ENCODE measurements at regions not wholly inside any gene's neighbourhood (a gene's known extent, or its start where the extent isn't known, plus 50 kb on each side); places are given as distances from the start of the nearest gene placed in this dataset.
A peak's percentile ranks its signal among the peaks of the same experiment; 100 is the strongest.

DNA sequence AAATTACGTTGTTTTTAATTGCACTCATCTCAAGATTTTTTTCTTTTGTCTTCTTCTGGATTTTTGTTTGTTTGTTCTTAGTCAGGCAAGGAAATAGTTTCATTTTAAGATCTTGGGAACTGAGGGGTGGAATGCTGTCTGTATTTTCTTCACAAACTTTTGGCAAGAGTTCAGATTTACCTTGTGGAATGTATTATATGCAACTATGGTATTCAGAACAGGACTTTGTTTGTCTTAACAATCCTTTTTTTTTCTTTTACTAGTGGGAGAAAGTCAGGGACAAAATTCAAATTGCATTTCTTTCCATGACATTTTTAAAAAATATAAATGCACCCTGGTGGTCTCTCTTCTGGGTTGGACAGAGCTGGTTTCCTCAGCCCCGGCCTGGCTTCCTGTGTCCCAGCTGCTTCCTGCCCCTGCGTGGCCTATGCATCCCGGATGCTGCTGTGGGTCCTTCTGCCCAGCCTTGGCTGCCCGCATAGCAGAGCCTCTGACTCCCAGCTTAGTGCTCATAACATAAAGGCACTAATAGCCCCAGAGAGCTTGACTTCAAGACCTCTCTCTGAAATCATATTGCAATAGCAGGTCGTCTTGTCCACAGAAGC, 520.7 kb downstream of the QKI start:
- DNase-seq (ENCODE audit: low read depth in 2 of 2): peak; percentile 81 to 84

DNA sequence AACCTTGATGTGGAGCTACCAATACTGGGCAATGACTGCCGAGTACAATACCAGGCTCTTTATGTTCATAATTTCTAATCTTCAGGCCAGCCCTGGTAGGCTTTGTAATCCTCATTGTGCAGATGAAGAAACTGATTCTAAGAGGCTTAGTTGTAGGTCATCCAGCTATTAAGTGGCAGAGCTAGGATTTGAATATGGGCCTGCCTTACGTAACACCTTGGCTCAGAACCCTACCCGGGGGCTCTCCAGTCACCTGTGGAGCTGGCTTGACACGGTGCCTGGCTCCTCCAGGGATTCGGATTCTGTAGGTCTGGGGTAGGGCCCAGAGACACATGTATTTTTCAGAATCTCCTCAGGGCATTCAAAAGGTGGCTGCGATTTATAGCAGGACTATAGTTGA, 515.5 kb downstream of the QKI start:
- DNase-seq (ENCODE audit: low read depth in 2 of 2): no peak

DNA sequence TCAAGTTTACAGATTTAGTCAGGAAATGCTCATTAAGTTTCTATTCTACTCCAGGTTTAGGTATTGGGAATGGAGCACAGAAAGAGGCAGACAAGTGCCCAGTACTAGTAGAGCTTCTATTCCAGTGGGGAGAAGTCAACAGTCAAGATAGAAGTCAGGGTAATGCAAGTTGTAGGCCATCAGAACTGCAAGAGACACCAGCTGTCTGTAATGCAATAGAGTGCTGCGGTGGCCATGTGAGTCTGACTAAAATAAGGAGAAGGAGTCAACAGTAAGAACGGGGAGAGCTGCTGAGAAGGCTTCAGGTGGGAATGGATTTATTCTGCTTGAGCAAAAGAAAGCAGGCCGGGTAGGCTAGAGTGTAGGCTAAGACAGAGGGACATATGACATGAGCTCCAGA, 515.0 kb downstream of the QKI start:
- no peak for DNase-seq (ENCODE audit: low read depth in 2 of 2)

DNA sequence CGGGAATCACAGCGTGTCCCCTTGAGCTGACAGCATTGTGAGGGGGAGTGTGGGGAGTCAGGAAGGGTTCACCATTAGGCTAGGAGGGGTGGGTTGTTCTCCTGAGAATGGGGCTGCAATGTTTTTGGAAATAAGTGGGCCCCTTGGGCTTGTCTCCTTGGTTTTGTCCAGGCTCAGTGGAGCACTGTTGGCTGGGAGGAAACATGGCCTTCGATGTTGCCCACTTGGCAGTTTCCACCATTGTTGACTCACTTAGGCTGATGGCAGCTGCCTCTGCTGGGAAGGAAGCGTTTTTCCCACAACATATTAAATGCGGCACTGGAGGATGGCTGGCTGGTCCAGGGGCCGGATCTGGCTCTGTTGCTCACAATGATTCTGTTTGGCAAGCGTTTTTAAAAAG, 512.1 kb downstream of the QKI start:
- peak in 1 of 2 donors; percentile 2 for DNase-seq (ENCODE audit: low read depth in 2 of 2)

- no peak for DNase-seq (ENCODE audit: low read depth in 2 of 2)
These were observed 511.3 kb downstream of the QKI start for GRCh38 chr6:163925839-163926238.

DNA sequence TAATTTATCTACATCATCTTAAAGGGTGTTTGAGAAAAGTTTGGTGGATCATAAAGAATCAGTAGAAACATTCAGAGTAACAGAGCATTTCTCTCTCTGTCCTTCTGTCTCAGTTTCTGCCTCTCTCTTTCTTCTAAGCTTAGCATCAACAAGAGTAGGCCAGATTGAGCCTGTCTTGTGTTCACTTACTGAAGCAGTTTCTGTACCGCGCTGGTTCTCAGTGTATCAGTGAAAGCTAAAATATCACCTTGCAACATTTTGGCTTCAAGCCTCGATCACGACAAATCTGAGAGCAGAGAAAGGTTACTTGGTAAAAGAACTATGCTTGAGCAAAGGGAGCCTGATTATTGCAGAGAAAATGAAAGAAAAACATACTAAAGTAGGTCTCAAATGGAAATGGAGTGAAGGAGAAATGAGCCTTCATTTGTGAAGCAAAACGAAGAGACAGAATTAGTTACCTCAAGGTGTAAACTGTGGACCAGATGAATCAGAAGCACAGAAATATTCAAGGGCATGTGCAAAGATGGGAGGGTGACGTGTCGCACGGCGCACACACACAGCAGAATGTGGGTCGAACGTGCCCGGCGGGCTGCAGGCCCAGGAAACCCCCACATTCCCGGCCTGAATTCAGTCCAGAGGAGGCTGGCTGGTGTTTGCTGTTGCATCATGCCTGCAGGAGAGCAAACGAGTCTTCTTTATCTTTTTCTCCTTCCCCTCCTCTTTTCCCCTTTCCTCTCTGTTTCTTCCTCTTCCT, 509.3 kb downstream of the QKI start:
- DNase-seq (ENCODE audit: low read depth in 2 of 2): no peak

- DNase-seq (ENCODE audit: low read depth in 2 of 2): no peak
These were observed 508.0 kb downstream of the QKI start for GRCh38 chr6:163922562-163922961.

- DNase-seq (ENCODE audit: low read depth in 2 of 2): no peak
These were observed 505.1 kb downstream of the QKI start for GRCh38 chr6:163919652-163920051.

- no peak for DNase-seq (ENCODE audit: low read depth in 2 of 2)
These were observed 502.0 kb downstream of the QKI start for GRCh38 chr6:163916315-163917081.

DNA sequence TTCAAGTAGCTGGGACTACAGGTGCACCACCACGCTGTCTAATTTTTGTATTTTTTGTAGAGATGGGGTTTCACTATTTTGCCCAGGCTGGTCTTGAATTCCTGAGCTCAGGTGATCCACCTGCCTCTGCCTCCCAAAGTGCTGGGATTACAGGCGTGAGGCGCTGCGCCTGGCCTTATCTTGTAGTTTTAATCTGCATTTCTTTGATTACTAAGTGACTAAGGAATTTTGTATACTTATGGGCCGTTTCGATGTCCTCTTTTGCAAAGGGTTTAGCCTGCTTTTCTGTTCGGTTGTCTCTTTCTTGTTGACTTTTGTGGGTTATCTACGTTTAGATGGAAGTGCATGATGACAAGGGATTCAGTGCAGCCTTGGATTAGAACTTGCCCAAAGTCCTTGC, 500.6 kb downstream of the QKI start:
- DNase-seq (ENCODE audit: low read depth in 2 of 2): no peak

- DNase-seq (ENCODE audit: low read depth in 2 of 2): no peak
These were observed 498.5 kb downstream of the QKI start for GRCh38 chr6:163913045-163913444.

DNA sequence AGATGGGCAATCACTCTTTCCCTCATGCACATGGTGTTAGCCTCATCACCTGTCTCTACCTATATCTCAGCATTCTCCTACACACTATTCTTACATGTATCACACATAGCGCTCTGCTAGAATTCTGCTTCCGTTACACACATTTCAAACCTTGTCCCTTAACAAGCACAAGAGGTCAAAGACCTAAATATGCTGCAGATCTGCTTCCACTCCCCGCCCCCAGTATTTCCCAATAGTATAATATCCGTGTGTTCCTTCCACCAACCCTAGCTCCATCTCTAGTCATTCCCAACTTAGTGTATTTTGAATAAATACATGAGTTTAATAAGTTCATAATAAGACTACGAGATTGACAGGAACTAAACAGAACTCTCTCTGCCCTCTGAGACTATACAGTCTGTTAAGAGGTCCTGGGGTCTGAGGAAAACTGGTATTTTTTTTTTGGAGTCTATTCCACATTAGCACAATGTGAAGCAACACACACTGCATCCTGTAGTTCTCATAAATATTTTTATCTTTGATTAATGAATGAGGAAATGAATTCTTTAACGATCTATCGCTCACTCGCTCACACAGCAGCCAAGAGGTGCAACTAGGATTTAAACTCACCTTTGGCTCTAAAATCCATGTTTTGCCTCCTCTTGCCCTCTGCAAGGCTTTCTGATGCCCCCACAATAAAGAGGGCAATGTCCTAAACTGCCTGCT, 491.6 kb downstream of the QKI start:
- no peak for DNase-seq (ENCODE audit: low read depth in 2 of 2)

DNA sequence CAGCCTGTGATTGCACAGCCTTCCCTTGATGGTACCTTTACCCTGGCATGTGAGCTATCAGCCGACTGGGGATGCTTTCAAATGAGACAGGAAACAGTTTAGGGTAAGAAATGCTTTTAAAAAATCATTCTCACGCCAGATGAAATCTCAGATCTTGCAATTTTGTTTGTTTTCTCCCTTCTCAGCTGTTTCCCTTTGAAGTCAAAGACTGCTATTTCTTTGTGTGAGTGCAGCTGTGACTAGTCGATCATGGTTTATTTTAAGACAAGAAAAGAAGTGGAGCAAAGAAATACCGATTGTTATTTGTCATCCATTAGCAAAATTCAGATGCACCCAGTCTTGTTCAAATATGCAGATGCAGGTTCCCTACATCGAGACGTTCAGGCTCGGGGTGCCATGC, 489.7 kb downstream of the QKI start:
- no peak for DNase-seq (ENCODE audit: low read depth in 2 of 2)

GRCh38 chr6:163903541-163903940, 489.0 kb downstream of the QKI start:
- DNase-seq (ENCODE audit: low read depth in 2 of 2): no peak

GRCh38 chr6:163902993-163903392, 488.5 kb downstream of the QKI start:
- DNase-seq (ENCODE audit: low read depth in 2 of 2): no peak

DNA sequence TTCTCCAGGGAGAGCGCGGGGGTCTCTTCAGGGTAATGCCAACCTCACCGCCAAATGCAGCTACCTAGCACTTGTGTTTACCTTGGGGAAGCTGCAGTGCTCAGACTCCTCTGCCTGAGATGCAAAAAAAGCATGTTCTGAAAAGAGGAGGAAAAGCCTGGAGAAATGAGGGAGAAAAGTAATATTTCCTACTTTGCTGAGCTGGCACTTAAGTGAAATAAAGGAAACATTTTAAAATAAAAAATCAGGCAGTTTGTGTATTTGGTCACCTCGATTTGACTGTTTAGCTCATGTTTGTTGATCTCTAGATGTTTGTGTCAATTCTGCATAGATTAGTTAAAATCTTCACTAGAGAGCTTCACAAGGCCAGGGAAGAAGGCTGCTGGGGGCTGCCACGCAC, 487.2 kb downstream of the QKI start:
- DNase-seq (ENCODE audit: low read depth in 2 of 2): no peak

- DNase-seq (ENCODE audit: low read depth in 2 of 2): no peak
These were observed 486.1 kb downstream of the QKI start for GRCh38 chr6:163900570-163900969.

DNA sequence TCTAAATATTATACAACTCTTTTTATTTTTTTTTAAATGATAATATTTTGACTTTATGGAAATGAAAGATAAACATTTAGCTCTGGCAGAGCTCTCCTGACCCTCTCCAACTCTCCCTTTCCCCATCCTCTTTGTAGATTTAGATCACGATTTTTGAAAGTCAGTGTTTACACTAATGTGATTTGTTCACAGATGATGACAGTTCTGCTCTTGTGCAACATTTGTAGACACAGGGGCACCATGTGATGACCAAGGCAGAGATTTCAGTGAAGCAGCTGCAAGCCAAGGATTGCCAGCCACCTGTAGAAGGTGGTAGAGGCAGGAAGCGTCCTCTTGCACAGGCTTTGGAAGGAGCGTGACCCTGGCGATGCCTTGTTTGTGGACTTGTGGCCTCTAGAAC, 483.2 kb downstream of the QKI start:
- no peak for DNase-seq (ENCODE audit: low read depth in 2 of 2)

DNA sequence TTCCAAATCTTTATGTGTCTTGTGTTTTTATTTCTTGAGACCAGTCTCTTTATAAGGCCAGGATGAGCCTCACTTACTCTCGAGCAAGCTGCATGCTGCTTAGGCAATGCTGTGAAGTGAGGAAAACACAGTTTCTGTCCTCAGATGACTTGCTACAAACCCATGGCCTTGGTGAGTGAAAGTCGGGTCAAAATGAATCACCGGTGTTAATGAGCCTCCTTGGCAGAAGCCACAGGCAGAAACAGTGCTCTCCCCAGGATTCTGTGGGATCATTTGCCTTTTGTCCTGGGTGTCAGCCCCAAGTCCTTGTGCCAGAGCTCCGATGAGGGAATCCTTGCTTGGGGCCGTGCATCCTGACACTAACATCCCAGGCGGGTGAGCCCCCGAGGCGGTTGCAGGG, 482.5 kb downstream of the QKI start:
- DNase-seq (ENCODE audit: low read depth in 2 of 2): no peak

DNA sequence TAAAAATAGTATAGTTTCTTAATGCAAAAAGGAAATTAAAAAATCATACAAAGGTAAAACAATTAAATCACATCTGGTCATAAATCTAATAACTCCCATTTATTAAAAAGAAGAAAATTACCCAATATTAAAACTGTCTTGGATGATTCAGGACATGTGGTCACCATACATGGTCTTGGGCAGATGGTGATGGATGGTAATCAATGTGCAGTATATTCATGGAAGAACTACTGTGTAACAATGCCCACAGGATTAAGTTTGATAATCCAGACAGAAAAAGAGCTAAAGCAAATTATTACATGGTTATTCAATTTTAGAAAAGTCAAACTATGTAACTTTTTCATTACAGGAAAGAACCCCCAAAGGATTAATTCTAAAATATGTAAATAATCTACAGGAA, 480.6 kb downstream of the QKI start:
- DNase-seq (ENCODE audit: low read depth in 2 of 2): no peak

DNA sequence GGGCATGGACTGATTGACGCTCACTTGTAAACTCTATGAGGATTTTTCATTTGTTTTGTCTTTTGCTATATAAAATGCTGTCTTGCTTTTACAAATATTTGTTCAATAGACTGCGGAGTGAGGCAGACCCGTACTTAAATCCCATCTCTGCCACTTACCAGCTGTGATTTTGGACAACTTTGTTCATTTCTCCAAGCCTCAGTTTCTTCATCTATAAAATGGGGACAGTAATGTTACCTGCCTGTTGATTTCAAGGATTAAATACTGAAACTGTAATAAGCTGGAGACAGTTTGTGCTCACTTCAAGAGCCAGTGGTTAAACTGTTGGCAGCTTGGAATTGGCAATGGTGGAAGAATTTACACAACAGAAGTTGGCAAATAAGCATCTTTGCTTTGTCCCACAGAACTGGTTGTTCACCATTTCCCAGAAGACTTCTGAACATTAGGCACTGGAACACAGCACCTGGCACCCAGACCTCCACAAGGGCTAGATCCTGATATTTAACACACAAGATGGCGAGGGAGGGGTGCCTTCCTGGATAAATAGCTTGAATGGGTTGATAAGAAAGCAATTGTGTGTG, 479.2 kb downstream of the QKI start:
- no peak for DNase-seq (ENCODE audit: low read depth in 2 of 2)
